Muscle layer of duodenum (tissue), 2 donors: ENCODE measurements at regions not wholly inside any gene's neighbourhood (a gene's known extent, or its start where the extent isn't known, plus 50 kb on each side); places are given as distances from the start of the nearest gene placed in this dataset.
"Not testable (repeated sequence)": the region's sequence is repeated elsewhere in the genome, so short reads cannot be mapped to it uniquely, and the experiment has no call there.

Experiments
- H3K27ac ChIP-seq: one replicate; pipeline ENCODE4 v1.7.0; 2013; ENCODE audit warnings: mild to moderate bottlenecking, low read length
- H3K27me3 ChIP-seq: one replicate; pipeline ENCODE4 v1.7.0; 2013; ENCODE audit warnings: low read depth, mild to moderate bottlenecking, control low read depth, low read length
- H3K36me3 ChIP-seq, 2 donors: one replicate each; pipeline ENCODE4 v1.7.0; 2013; ENCODE audit warnings: low read length in 2 of 2, control low read depth in 1 of 2, mild to moderate bottlenecking in 1 of 2; ENCODE audit not compliant: insufficient read depth in 2 of 2, control insufficient read depth in 1 of 2
- H3K4me1 ChIP-seq, 2 donors: one replicate each; pipeline ENCODE4 v1.7.0; 2013; ENCODE audit warnings: low read length in 2 of 2, mild to moderate bottlenecking in 2 of 2, control low read depth in 1 of 2, moderate library complexity in 1 of 2; ENCODE audit not compliant: insufficient read depth in 2 of 2, control insufficient read depth in 1 of 2
- H3K4me3 ChIP-seq, 2 donors: one replicate each; pipeline ENCODE4 v1.7.0; 2013; ENCODE audit warnings: low read length in 2 of 2, low read depth in 1 of 2, mild to moderate bottlenecking in 1 of 2
- H3K9me3 ChIP-seq, 2 donors: one replicate each; pipeline ENCODE4 v1.7.0; 2013; ENCODE audit warnings: low read length in 2 of 2, control low read depth in 1 of 2, mild to moderate bottlenecking in 1 of 2; ENCODE audit not compliant: control insufficient read depth in 1 of 2
- donor health status: healthy.

DNA sequence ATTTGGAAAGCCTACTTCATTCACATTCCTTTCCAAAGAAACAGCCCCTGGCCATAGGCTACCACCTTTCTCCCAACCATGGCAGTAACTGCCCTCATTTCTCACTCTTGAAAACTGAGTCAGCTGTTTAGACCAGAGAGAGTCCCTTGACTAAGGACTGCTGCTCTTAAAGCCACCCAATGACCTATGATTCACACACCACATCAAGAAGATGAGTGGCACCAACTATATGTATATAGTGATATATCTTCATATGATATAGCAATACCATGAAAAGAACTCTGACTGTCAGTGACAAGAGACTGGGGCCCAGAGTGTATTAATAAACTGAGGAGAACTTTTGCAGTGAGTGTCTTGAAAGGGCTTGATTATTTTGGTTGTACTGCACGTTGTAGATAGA, 404.5 kb upstream of the ASIC2 start:
- H3K27ac ChIP-seq, result no peak overlapping the region
- H3K4me1 ChIP-seq, result no peaks in the 10 kb centered on the region
- H3K36me3 ChIP-seq, result no peaks in the 10 kb centered on the region
- H3K27me3 ChIP-seq, result no peaks in the 10 kb centered on the region
- no peak overlapping the region for H3K4me3 ChIP-seq
- H3K9me3 ChIP-seq, result no peaks in the 10 kb centered on the region

- Histone ChIP-seq H3K4me3 (no peak overlapping the region), H3K27ac (no peak overlapping the region), H3K9me3 (no peaks in the 10 kb centered on the region), H3K36me3 (no peaks in the 10 kb centered on the region), H3K4me1 (no peaks in the 10 kb centered on the region), H3K27me3 (no peaks in the 10 kb centered on the region)
Observed at GRCh38 chr17:33701910-33702309, 408.8 kb upstream of the ASIC2 start.

DNA sequence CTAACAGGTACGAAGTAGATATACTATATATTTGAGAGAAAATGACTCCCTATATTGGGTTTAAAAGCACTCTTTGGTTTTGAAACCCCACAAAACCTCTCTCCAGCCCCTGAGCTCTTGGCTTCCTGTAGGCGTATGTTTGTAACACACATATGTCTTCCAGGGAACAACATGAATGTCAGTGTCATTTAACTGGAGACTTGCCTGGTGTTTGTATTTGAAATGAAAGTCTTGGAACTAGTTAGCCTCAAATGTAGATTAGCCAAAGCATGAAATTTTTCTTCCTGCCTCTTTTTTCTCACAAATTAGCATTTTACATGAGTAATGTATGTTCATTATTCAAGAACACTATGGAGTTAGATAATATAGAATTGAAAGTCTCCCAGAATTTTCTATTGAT, 411.8 kb upstream of the ASIC2 start:
- H3K27ac ChIP-seq, result no peak overlapping the region
- no peaks in the 10 kb centered on the region for H3K36me3 ChIP-seq
- H3K27me3 ChIP-seq, result no peaks in the 10 kb centered on the region
- H3K4me1 ChIP-seq, result no peaks in the 10 kb centered on the region
- no peak overlapping the region for H3K4me3 ChIP-seq
- no peaks in the 10 kb centered on the region for H3K9me3 ChIP-seq

DNA sequence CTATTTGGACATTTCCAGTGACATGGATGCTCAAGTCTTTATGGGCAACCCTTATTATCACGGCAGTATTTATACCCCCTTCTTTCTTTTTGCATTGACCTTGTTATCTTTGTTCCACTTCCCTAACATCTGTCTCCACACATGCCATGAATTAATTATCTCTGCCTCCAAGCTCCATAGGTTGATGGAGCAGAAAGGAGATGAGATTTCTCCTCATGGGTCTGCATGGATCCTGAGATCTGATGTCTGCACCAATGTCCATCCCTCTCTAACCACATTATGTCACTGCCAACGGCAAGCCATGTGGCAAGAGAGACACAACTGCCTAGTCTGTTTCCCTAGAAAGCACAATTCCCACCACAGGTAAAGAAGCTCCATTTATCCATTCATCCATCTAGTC, 416.8 kb upstream of the ASIC2 start:
- Histone ChIP-seq H3K27me3 (no peaks in the 10 kb centered on the region), H3K4me3 (no peak overlapping the region), H3K9me3 (no peaks in the 10 kb centered on the region), H3K27ac (no peak overlapping the region), H3K4me1 (no peaks in the 10 kb centered on the region), H3K36me3 (no peaks in the 10 kb centered on the region)

DNA sequence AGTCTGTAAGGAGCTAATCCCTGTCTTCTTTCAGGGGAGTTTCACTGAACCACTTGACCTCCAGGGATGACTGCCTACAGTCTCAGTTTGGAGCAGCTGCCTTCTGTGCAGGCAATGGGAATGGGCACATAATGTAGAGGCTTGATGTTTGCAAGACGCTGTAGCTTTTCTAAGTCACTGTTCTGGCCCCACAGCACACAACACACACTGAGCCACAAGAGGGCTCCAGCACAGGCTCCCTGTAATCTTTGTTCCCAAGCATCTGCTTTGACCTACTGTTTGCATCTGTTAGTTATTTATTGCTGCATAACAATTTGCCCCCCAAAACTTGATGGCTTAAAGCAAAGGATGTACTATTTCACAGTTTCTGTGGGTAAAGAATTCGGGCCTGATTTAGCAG, 419.0 kb upstream of the ASIC2 start:
- Histone ChIP-seq H3K9me3 (no peaks in the 10 kb centered on the region), H3K36me3 (no peaks in the 10 kb centered on the region), H3K27me3 (no peaks in the 10 kb centered on the region), H3K27ac (no peak overlapping the region), H3K4me1 (no peaks in the 10 kb centered on the region), H3K4me3 (no peak overlapping the region)

GRCh38 chr17:33716957-33717356, 423.9 kb upstream of the ASIC2 start:
- no peaks in the 10 kb centered on the region for H3K9me3 ChIP-seq
- H3K36me3 ChIP-seq, result no peaks in the 10 kb centered on the region
- no peak overlapping the region for H3K4me3 ChIP-seq
- no peaks in the 10 kb centered on the region for H3K4me1 ChIP-seq
- H3K27ac ChIP-seq, result no peak overlapping the region
- no peaks in the 10 kb centered on the region for H3K27me3 ChIP-seq

DNA sequence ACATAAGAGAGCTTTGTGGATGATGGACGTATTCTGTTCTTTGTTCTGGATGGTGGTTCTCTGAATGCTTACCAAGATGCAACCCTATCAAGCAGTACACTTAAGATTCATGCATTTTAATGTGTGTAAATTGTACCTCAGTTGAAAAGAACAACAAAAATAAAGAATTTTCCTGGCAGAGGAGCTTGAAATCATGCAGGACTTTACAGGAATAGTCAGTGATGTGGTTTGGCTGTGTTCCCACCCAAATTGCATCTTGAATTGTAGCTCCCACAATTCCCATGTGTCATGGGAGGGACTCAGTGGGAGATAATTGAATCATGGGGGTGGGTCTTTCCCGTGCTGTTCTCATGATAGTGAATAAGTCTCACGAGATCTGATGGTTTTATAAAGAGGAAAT, 430.6 kb upstream of the ASIC2 start:
- H3K27ac ChIP-seq, H3K4me1 ChIP-seq, H3K36me3 ChIP-seq, H3K27me3 ChIP-seq, H3K4me3 ChIP-seq, H3K9me3 ChIP-seq: not testable (repeated sequence)

- Histone ChIP-seq H3K4me1 (no peaks in the 10 kb centered on the region), H3K4me3 (no peak overlapping the region), H3K9me3 (no peaks in the 10 kb centered on the region), H3K36me3 (no peaks in the 10 kb centered on the region), H3K27ac (no peak overlapping the region), H3K27me3 (no peaks in the 10 kb centered on the region)
Observed at GRCh38 chr17:33725675-33726271, 432.7 kb upstream of the ASIC2 start.

DNA sequence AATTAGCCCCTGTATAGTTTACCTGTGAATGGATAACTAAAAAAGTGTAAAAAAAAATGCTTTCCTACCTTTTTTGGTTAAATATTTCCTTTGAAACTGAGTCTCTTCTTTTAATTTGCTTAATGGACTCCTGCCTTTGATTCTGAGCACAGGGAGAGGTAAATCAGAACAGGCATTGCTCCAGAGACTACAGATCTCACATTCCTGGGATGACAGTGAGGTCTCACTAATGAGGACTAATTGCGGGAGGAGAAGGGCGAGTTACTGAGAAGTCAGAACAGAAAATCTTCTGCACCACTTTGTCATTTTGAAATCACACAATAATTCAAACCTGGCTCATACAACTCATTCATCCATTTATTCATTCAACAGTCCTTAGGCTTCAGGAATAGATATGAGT, 437.0 kb upstream of the ASIC2 start:
- Histone ChIP-seq H3K27me3 (no peaks in the 10 kb centered on the region), H3K9me3 (peaks cover 0 to 7% of the 10 kb centered on the region in 2 donors), H3K4me3 (no peak overlapping the region), H3K36me3 (no peaks in the 10 kb centered on the region), H3K4me1 (no peaks in the 10 kb centered on the region), H3K27ac (no peak overlapping the region)

GRCh38 chr17:33732116-33732515, 439.0 kb upstream of the ASIC2 start:
- Histone ChIP-seq H3K4me3 (no peak overlapping the region), H3K27me3 (no peaks in the 10 kb centered on the region), H3K36me3 (no peaks in the 10 kb centered on the region), H3K27ac (no peak overlapping the region), H3K4me1 (no peaks in the 10 kb centered on the region), H3K9me3 (peaks cover 0 to 7% of the 10 kb centered on the region in 2 donors)

GRCh38 chr17:33739714-33740113, 446.6 kb upstream of the ASIC2 start:
- no peak overlapping the region for H3K4me3 ChIP-seq

GRCh38 chr17:33745047-33745760, 452.1 kb upstream of the ASIC2 start:
- H3K27ac ChIP-seq, result no peak overlapping the region
- H3K36me3 ChIP-seq, result no peaks in the 10 kb centered on the region
- H3K4me3 ChIP-seq, result no peak overlapping the region
- H3K27me3 ChIP-seq, result peaks cover 5% of the 10 kb centered on the region
- H3K4me1 ChIP-seq, result no peaks in the 10 kb centered on the region
- H3K9me3 ChIP-seq, result no peaks in the 10 kb centered on the region

More at GRCh38 chr17:33739714-33740113, 446.6 kb upstream of the ASIC2 start:
- peaks cover 5% of the 10 kb centered on the region for H3K27me3 ChIP-seq
- H3K27ac ChIP-seq, result no peak overlapping the region
- H3K4me1 ChIP-seq, result no peaks in the 10 kb centered on the region
- H3K36me3 ChIP-seq, result no peaks in the 10 kb centered on the region
- no peaks in the 10 kb centered on the region for H3K9me3 ChIP-seq
